Stimulated activated CD4-positive, alpha-beta T cell treated with anti-CD3 and anti-CD28 coated beads, TNF-alpha, amount 100 ng/mL, for 1 hour (primary cell): ENCODE measurements at regions not wholly inside any gene's neighbourhood (a gene's known extent, or its start where the extent isn't known, plus 50 kb on each side); places are given as distances from the start of the nearest gene placed in this dataset.

ENCODE experiments used
- DNase-seq, 3 donors: peaks; one replicate each; pipeline ENCODE4 v3.0.0-alpha.2; 2020; ENCODE audit warnings: low read depth in 3 of 3, low spot score in 1 of 3

- no peak for DNase-seq
These were observed 403.1 kb upstream of the TGFBR2 start for GRCh38 chr3:30203301-30203700.

GRCh38 chr3:30204126-30204525 is 402.3 kb upstream of the TGFBR2 start:
- DNase-seq = no peak

GRCh38 chr3:30206051-30206450 is 400.4 kb upstream of the TGFBR2 start:
- no peak for DNase-seq

- no peak for DNase-seq
These were observed 384.8 kb upstream of the TGFBR2 start for GRCh38 chr3:30221619-30222018.

- no peak for DNase-seq
These were observed 384.0 kb upstream of the TGFBR2 start for GRCh38 chr3:30222441-30222840.

GRCh38 chr3:30225021-30225420 is 381.4 kb upstream of the TGFBR2 start:
- DNase-seq = no peak

- no peak for DNase-seq
These were observed 379.7 kb upstream of the TGFBR2 start for GRCh38 chr3:30226601-30227151.

GRCh38 chr3:30227571-30228301 is 378.7 kb upstream of the TGFBR2 start:
- DNase-seq = no peak

- no peak for DNase-seq
These were observed 378.1 kb upstream of the TGFBR2 start for GRCh38 chr3:30228302-30228631.

GRCh38 chr3:30231277-30232141 is 374.9 kb upstream of the TGFBR2 start:
- no peak for DNase-seq

- no peak for DNase-seq
These were observed 374.3 kb upstream of the TGFBR2 start for GRCh38 chr3:30232142-30232541.

GRCh38 chr3:30233913-30234646 is 372.3 kb upstream of the TGFBR2 start:
- no peak for DNase-seq

GRCh38 chr3:30236011-30236410 is 370.4 kb upstream of the TGFBR2 start:
- no peak for DNase-seq

GRCh38 chr3:30241721-30242120 is 364.7 kb upstream of the TGFBR2 start:
- no peak for DNase-seq

GRCh38 chr3:30245858-30246622 is 360.4 kb upstream of the TGFBR2 start:
- DNase-seq = no peak

- no peak for DNase-seq
These were observed 358.0 kb upstream of the TGFBR2 start for GRCh38 chr3:30248423-30248822.

- DNase-seq = no peak
These were observed 353.9 kb upstream of the TGFBR2 start for GRCh38 chr3:30252474-30252873.

GRCh38 chr3:30253832-30254231 is 352.6 kb upstream of the TGFBR2 start:
- DNase-seq = no peak

- no peak for DNase-seq
These were observed 349.9 kb upstream of the TGFBR2 start for GRCh38 chr3:30256474-30256873.

- DNase-seq = no peak
These were observed 347.7 kb upstream of the TGFBR2 start for GRCh38 chr3:30258426-30259392.
